Loucy (cell line): ENCODE measurements at regions not wholly inside any gene's neighbourhood (a gene's known extent, or its start where the extent isn't known, plus 50 kb on each side); places are given as distances from the start of the nearest gene placed in this dataset.

Experiments used
- CTCF ChIP-seq: fragments of 200-600 bp; sonication (generic); conservative IDR thresholded peaks from 2 replicates; pipeline ENCODE4 v1.5.1; 2014; ENCODE audit warnings: mild to moderate bottlenecking, antibody characterized with exemption, low read length
- EZH2phosphoT487 ChIP-seq: fragments of 200-600 bp; IDR thresholded peaks from 2 replicates; pipeline ENCODE4 v1.6.1; 2018; ENCODE audit warnings: antibody characterized with exemption, mild to moderate bottlenecking, moderate library complexity, borderline replicate concordance

GRCh38 chr13:103884101-103884723 is 818.0 kb upstream of the SLC10A2 start:
- TF ChIP-seq CTCF (no peak), EZH2phosphoT487 (no peak)
